ENCODE measurements at regions not wholly inside any gene's neighbourhood (a gene's known extent, or its start where the extent isn't known, plus 50 kb on each side); places are given as distances from the start of the nearest gene placed in this dataset.

- no peak overlapping the region for H3K9ac ChIP-seq (ENCODE audit: low read length)
- H3K36me3 ChIP-seq (replicated peaks; ENCODE audit: low read depth, low read length): no peaks in the 10 kb centered on the region
- TF ChIP-seq EZH2phosphoT487 (IDR thresholded peaks at IDR 0.05; ENCODE audit: low read depth) (no peak), CTCF (IDR thresholded peaks at IDR 0.05; ENCODE audit: low read depth, low read length) (no peak)
- H3K4me1 ChIP-seq (ENCODE audit: low read length): no peaks in the 10 kb centered on the region
- H2AFZ ChIP-seq (ENCODE audit: low read depth, low read length): no peak overlapping the region
- no peaks in the 10 kb centered on the region for H3K79me2 ChIP-seq (ENCODE audit: low read length)
- H3K9me3 ChIP-seq (ENCODE audit: insufficient read depth, low read length): no peaks in the 10 kb centered on the region
- H3K4me2 ChIP-seq (ENCODE audit: low read length): no peak overlapping the region
- H4K20me1 ChIP-seq (ENCODE audit: insufficient read depth, low read length): no peaks in the 10 kb centered on the region
- H3K27me3 ChIP-seq (ENCODE audit: low read depth, low read length): no peaks in the 10 kb centered on the region
- no peak overlapping the region for H3K4me3 ChIP-seq (ENCODE audit: low read length)
- no peak overlapping the region for H3K27ac ChIP-seq (ENCODE audit: low read length)
Observed at GRCh38 chr11:128222245-128222884, 365.0 kb downstream of the ETS1 start.

- Histone ChIP-seq H3K27me3 (ENCODE audit: low read depth, low read length) (no peaks in the 10 kb centered on the region), H3K4me3 (ENCODE audit: low read length) (no peak overlapping the region), H3K9ac (ENCODE audit: low read length) (no peak overlapping the region), H2AFZ (ENCODE audit: low read depth, low read length) (no peak overlapping the region), H3K4me2 (ENCODE audit: low read length) (no peak overlapping the region), H3K36me3 (replicated peaks; ENCODE audit: low read depth, low read length) (no peaks in the 10 kb centered on the region), H3K79me2 (ENCODE audit: low read length) (no peaks in the 10 kb centered on the region), H4K20me1 (ENCODE audit: insufficient read depth, low read length) (no peaks in the 10 kb centered on the region), H3K9me3 (ENCODE audit: insufficient read depth, low read length) (no peaks in the 10 kb centered on the region; the same call in 1 of the 2 replicates), H3K4me1 (ENCODE audit: low read length) (no peaks in the 10 kb centered on the region), H3K27ac (ENCODE audit: low read length) (no peak overlapping the region)
- TF ChIP-seq CTCF (IDR thresholded peaks at IDR 0.05; ENCODE audit: low read depth, low read length) (no peak), EZH2phosphoT487 (IDR thresholded peaks at IDR 0.05; ENCODE audit: low read depth) (no peak)
Observed at GRCh38 chr11:128219731-128220120, 367.6 kb downstream of the ETS1 start.

- H3K36me3 ChIP-seq (replicated peaks; ENCODE audit: low read depth, low read length): no peaks in the 10 kb centered on the region
- no peak overlapping the region for H3K9ac ChIP-seq (ENCODE audit: low read length)
- H3K4me2 ChIP-seq (ENCODE audit: low read length): no peak overlapping the region
- H3K79me2 ChIP-seq (ENCODE audit: low read length): no peaks in the 10 kb centered on the region
- no peak overlapping the region for H2AFZ ChIP-seq (ENCODE audit: low read depth, low read length)
- H3K4me3 ChIP-seq (ENCODE audit: low read length): no peak overlapping the region
- H3K4me1 ChIP-seq (ENCODE audit: low read length): no peaks in the 10 kb centered on the region
- H4K20me1 ChIP-seq (ENCODE audit: insufficient read depth, low read length): no peaks in the 10 kb centered on the region
- TF ChIP-seq CTCF (IDR thresholded peaks at IDR 0.05; ENCODE audit: low read depth, low read length): no peak
- no peak for TF ChIP-seq EZH2phosphoT487 (IDR thresholded peaks at IDR 0.05; ENCODE audit: low read depth)
- no peaks in the 10 kb centered on the region for H3K27me3 ChIP-seq (ENCODE audit: low read depth, low read length)
- no peaks in the 10 kb centered on the region; the same call in 1 of the 2 replicates for H3K9me3 ChIP-seq (ENCODE audit: insufficient read depth, low read length)
- H3K27ac ChIP-seq (ENCODE audit: low read length): no peak overlapping the region
Observed at GRCh38 chr11:128216198-128216597, 371.2 kb downstream of the ETS1 start.

GRCh38 chr11:128215238-128215882 is 372.0 kb downstream of the ETS1 start:
- Histone ChIP-seq H2AFZ (ENCODE audit: low read depth, low read length) (no peak overlapping the region), H3K4me3 (ENCODE audit: low read length) (no peak overlapping the region), H4K20me1 (ENCODE audit: insufficient read depth, low read length) (no peaks in the 10 kb centered on the region), H3K4me1 (ENCODE audit: low read length) (no peaks in the 10 kb centered on the region), H3K4me2 (ENCODE audit: low read length) (no peak overlapping the region), H3K27me3 (ENCODE audit: low read depth, low read length) (no peaks in the 10 kb centered on the region), H3K9me3 (ENCODE audit: insufficient read depth, low read length) (no peaks in the 10 kb centered on the region; the same call in 1 of the 2 replicates), H3K9ac (ENCODE audit: low read length) (no peak overlapping the region), H3K36me3 (replicated peaks; ENCODE audit: low read depth, low read length) (no peaks in the 10 kb centered on the region), H3K79me2 (ENCODE audit: low read length) (no peaks in the 10 kb centered on the region), H3K27ac (ENCODE audit: low read length) (no peak overlapping the region)
- no peak for TF ChIP-seq EZH2phosphoT487 (IDR thresholded peaks at IDR 0.05; ENCODE audit: low read depth)
- no peak for TF ChIP-seq CTCF (IDR thresholded peaks at IDR 0.05; ENCODE audit: low read depth, low read length)

All from OCI-LY3 (cell line).